Stimulated activated CD4-positive, alpha-beta T cell treated with anti-CD3 and anti-CD28 coated beads, Interleukin-1b, Interleukin-23, amount 100 ng/mL, for 24 hours (primary cell): ENCODE measurements at regions not wholly inside any gene's neighbourhood (a gene's known extent, or its start where the extent isn't known, plus 50 kb on each side); places are given as distances from the start of the nearest gene placed in this dataset.
"Not testable (repeated sequence)": the region's sequence is repeated elsewhere in the genome, so short reads cannot be mapped to it uniquely, and the experiment has no call there.

Experiments used
- DNase-seq, 4 experiments: peaks; one replicate each; pipeline ENCODE4 v3.0.0-alpha.2; 2020; ENCODE audit warnings: low read depth in 4 of 4, low spot score in 1 of 4

GRCh38 chr11:112637876-112638275 lies 323.3 kb upstream of the NCAM1 start:
- DNase-seq = no peak

GRCh38 chr11:112639469-112639868 lies 321.8 kb upstream of the NCAM1 start:
- DNase-seq = no peak

DNA sequence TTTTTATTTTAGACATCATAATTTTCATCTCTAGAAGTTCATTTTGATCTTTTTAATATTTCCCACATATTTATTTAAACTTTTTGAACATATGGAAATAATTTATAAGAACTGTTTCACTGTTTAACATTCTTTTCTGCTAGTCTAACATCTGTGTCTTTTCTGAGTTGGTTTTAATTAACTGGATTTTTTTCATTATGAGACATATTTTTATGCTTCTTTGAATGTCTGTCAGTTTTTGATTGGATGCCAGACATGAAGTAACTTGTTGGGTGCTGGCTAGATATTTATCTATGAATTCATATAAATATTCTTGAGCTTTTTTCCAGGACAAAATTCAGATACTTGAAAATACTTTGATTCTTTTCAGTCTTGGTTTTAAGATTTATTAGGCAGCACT lies 317.8 kb upstream of the NCAM1 start:
- DNase-seq = no peak

DNA sequence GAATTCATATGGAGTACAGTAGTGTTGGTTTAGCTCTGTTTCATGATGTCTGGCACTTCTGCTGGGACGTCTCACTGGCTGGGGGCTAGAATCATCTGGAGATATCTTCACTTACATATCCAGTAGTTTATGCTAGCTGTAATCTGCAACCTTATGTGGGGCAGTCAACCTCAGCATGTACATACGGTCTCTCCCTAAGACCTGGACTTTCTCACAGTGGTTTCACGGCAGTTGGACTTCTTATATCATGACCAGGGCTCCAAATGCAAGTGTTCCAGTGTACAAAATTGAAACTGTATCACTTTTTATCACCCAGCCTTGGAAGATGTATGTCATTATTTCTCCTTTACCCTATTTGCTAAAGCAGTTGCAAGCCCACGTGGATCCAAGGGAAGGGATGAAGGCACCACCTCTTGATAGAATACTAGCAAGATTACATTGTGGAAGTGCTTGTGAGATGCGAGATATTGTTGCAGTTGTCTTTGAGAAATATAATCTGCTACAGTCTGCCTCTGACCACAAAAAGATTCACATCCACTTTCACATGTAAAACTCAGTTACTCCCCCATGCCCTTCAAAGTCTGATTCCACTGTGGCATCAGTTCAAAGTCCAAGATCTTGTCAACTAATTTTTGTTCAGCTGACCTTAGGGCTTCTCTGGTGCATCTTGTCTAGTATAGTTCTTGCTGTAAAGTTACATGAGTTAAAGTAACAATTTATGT lies 316.6 kb upstream of the NCAM1 start:
- DNase-seq = no peak

DNA sequence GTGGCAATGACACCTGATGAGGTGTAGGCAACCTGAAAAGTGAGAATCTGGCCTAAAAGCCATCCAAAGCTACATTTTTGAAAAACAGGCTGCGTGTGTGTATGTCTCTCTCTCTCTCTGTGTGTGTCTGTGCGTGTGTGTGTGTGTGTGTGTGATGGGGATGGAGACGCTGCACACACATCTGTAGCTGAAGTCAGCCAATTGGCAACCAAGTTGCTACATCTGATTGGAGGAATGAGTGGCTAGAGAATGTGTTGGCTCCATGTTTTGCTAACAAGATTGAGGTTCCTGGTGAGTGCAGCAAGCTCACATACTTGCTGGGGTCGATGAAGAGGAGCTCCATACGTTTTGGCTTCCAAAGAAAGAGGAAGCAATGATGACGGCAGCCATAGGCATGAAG lies 311.4 kb upstream of the NCAM1 start:
- no peak for DNase-seq

- no peak for DNase-seq
Observed at GRCh38 chr11:112650527-112650926, 310.7 kb upstream of the NCAM1 start.

GRCh38 chr11:112651386-112651785 lies 309.8 kb upstream of the NCAM1 start:
- no peak for DNase-seq

- DNase-seq = no peak
Observed at GRCh38 chr11:112652786-112653390, 308.3 kb upstream of the NCAM1 start.

DNA sequence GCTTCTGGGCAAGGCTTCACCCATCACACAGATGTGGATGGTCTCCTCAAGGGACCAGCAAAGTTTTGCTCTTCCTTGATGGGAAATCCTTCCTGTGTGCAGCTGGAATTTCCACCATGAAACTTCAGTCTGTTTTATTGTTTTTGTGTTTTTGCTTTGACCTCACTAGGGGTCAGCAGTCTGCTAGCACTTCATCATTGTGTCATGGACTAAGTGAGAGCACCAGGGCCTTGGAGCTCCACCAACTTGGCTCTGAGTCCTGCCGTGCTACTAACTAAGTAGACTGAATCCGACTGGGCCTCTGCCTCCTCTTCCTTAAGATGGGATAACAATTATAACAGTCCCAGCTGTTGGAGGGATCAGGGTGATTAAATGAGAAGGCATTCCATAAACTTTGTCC lies 305.8 kb upstream of the NCAM1 start:
- no peak for DNase-seq

GRCh38 chr11:112656772-112657428 lies 304.3 kb upstream of the NCAM1 start:
- DNase-seq = no peak

DNA sequence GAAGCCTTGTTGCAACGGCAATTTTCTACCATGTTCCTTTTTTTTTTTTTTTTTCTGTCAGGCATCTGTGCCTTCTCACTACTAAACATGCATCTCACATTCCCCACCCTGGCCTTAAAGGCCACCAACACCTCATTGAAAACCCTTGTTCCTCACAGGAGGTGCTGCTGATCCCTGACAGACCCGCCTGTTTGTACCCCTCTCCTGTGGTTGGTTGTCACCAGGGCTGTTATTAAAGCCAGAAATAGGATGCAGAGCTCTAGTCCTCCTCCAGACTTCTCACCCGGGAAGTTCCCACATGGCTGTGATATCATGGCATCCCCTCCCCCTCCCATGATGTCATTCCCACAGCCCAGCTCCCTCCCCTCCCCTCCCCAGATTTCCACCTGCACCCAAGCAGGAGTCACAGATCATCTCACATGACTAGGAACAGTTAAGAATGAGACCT lies 302.8 kb upstream of the NCAM1 start:
- no peak for DNase-seq

- DNase-seq = no peak
Observed at GRCh38 chr11:112661146-112661545, 300.1 kb upstream of the NCAM1 start.

DNA sequence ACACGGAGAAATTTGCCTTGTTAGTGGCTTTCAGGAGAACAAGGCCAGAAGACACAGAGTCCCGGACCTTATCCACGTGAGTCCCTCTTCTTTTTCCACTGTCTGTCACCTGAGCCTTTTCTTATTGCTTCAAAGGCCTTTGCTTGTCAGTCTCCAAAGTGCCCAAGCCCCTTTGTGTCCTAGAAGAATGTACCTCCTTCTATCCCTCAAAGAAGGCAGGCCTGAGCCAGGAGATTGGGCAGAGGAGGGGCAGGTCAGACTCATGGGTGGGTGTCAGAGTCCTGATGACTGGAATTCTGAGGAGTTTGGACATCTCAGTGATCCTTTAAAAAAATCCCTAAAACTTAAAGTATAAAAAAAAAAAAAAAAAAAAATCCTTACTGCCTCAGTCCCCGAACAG lies 299.6 kb upstream of the NCAM1 start:
- DNase-seq = no peak

- DNase-seq = no peak
Observed at GRCh38 chr11:112662554-112662953, 298.7 kb upstream of the NCAM1 start.

DNA sequence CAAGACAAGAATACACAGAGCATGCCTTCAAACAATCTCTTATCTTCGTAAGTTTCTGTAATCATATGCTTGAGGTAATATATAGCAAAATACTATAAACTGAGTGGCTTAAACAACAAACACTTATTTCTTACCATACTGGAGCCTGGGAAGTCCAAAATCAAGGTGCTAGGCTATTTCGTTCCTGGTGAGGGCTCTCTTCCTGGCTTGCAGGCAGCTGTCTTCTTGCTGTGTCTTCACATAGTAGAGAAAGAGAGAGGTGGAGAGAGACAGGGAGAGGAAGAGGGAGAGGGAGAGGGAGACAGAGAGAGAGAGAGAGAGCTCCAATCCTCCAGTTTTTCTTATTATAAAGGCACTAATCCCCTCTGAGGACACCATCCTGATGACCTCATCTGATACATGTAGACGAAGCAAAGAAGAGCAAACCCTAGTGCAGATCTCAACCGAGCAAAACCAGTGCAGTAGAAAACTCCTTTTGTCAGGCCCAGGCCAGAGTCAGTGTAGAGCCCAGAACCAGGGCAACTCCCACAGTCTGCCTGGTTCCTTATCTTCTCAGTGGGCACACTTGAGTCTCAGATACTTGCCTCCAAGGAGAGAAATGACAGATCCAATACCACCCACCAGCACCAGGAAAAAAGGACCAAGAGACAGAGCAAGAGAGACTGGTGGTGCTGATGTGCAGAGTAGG lies 297.1 kb upstream of the NCAM1 start:
- no peak for DNase-seq

- DNase-seq = no peak
Observed at GRCh38 chr11:112665291-112665690, 295.9 kb upstream of the NCAM1 start.

DNA sequence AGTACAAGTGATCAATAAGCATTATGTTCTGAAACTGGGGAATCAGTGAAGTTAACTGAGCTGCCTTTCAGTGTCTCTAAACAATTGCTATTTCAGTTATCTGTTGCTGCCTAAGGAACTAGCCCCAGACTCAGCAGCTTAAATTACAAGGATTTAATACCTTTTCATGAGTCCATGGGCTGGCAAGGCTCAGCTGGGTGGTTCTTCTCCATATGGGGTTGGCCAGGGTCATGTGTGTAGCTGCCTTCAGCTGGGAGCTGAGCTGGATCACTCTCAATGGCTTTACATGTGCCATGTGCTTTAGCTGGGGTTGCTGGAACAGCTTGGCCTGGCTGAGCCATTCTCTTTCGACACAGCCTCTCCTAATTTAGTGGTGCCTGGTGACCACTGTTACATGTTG lies 295.0 kb upstream of the NCAM1 start:
- no peak for DNase-seq

- DNase-seq = no peak
Observed at GRCh38 chr11:112670806-112671570, 290.2 kb upstream of the NCAM1 start.

DNA sequence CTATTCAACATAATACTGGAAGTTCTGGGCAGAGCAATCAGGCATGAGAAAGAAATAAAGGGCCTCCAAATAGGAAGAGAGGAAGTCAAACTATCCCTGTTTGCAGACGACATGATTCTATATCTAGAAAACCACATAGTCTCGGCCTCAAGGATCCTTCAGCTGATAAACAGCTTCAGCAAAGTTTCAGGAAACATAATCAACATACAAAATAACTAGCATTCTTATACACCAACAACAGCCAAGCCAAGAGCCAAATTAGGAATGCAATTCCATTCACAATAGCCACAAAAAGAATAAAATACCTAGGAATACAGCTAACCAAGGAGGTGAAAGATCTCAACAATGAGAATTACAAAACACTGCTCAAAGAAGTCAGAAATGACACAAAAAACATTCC lies 287.8 kb upstream of the NCAM1 start:
- DNase-seq = not testable (repeated sequence)

GRCh38 chr11:112685111-112685510 lies 276.1 kb upstream of the NCAM1 start:
- DNase-seq = no peak

- DNase-seq = no peak
Observed at GRCh38 chr11:112689851-112690250, 271.4 kb upstream of the NCAM1 start.
